ENCODE measurements at regions not wholly inside any gene's neighbourhood (a gene's known extent, or its start where the extent isn't known, plus 50 kb on each side); places are given as distances from the start of the nearest gene placed in this dataset.

DNA sequence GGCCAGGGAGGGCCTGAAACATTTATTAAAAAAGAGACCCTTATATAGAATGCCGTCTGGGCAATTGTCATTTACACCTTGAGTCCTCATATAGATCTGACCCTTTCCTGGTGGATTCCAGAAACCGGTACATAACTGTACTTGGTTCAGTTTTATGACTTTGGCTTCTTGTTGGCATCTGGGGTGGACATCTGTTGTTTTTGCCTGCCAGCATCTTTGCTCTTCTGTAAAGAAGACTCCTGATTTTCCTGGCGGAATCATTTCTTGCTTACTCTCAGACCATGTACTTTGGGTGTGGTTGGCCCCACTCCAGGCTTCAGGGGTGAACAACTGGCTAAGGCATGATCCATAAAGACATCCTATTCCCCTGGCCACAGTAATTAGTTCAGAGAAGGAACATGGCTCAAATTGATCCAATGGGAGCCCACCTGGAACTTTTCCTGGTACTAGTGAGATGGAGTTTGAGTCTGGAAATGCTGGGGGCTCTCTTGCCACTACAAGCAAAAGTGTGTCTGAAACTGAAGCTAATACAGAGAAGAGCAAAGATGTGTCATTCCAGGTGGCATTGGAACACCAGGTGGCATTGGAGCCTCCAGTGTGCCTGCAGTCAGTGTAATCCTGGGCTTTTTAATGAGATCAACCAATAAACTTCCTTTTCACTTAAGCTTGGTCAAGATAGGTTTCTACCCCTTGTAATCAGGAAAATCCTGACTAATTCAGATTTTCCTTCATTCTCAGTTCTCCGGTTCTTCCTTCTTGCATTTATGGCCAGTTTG lies 332.5 kb upstream of the CAMK1G start:
- Mint-ChIP-seq H3K4me3 (no peak overlapping the region), H3K27me3 (peaks cover 2% of the 10 kb centered on the region), H3K9me3 (no peaks in the 10 kb centered on the region), H3K27ac (no peak overlapping the region), H3K4me1 (ENCODE audit: low read depth) (no peaks in the 10 kb centered on the region), H3K36me3 (ENCODE audit: low read depth) (no peaks in the 10 kb centered on the region)
- ChIA-PET CTCF (interaction anchor here (1.2 kb wide), 1 partner anchor 313 kb away, joined by 3 read pairs; no protein-coding TSS in a partner anchor), POLR2A (no interaction called here)
- ATAC-seq, result no peak
- TF ChIP-seq, protein P1, sequence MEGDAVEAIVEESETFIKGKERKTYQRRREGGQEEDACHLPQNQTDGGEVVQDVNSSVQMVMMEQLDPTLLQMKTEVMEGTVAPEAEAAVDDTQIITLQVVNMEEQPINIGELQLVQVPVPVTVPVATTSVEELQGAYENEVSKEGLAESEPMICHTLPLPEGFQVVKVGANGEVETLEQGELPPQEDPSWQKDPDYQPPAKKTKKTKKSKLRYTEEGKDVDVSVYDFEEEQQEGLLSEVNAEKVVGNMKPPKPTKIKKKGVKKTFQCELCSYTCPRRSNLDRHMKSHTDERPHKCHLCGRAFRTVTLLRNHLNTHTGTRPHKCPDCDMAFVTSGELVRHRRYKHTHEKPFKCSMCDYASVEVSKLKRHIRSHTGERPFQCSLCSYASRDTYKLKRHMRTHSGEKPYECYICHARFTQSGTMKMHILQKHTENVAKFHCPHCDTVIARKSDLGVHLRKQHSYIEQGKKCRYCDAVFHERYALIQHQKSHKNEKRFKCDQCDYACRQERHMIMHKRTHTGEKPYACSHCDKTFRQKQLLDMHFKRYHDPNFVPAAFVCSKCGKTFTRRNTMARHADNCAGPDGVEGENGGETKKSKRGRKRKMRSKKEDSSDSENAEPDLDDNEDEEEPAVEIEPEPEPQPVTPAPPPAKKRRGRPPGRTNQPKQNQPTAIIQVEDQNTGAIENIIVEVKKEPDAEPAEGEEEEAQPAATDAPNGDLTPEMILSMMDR (IDR thresholded peaks at IDR 0.05), result no peak
- intact Hi-C loops (cut with micrococcal nuclease), result no loop called here
- DNase-seq, result no peak

DNA sequence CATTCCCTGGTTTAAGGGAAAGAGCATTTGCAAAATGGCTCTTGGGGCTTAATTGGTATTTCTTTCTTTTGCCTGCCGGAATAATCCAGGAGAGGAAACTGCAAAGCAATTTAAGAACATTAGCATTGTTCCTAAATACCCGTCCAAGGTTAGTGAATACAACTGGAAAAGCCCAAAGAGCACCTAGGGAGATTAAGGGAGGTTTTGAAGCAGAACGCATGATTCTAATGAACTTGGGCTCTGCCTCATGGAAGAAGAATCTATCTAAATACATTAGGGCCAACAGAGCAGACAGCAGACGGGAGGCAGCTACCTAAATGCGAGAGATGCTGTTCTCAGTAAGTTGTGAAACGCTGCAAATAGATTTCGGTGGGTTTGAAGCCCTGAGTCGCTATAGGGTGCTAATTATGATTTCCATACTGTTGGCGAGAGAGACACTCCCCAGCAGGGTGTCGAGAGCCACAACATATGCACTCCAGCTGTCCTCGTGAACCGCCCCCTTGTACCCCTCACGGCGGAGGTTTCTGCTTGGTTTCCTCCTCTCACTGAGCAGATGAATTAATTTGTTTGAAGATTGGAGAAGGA lies 326.7 kb upstream of the CAMK1G start:
- no peak overlapping the region for H3K4me3 Mint-ChIP-seq
- ChIA-PET CTCF (no interaction called here), POLR2A (no interaction called here)

DNA sequence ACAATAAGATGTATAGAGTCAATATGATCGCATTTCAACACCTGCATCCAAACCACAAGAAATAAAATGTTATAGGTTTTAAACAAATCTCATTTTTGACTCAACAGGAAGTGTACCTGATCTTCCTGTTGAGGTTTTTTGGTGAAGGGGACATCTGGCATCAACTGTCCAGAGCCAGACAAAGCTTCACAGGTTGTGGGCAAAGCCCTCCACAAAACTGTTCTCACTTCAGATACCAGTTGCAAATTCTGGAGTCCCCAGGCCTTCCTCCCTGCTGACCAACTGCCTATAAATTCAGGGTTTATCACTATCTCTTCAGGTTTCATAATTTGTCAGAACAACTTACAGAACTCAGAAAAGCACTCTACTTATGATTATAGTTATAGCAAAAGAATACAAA lies 326.1 kb upstream of the CAMK1G start:
- TF ChIP-seq, protein P1 (IDR thresholded peaks at IDR 0.05), result no peak
- H3K27me3 Mint-ChIP-seq, result peaks cover 3% of the 10 kb centered on the region
- intact Hi-C loops (cut with micrococcal nuclease), result no loop called here
- H3K36me3 Mint-ChIP-seq (ENCODE audit: low read depth), result no peaks in the 10 kb centered on the region
- H3K4me3 Mint-ChIP-seq, result no peak overlapping the region
- H3K9me3 Mint-ChIP-seq, result peaks cover 21% of the 10 kb centered on the region
- no peak for DNase-seq
- H3K27ac Mint-ChIP-seq, result no peak overlapping the region
- POLR2A ChIA-PET, result no interaction called here
- ATAC-seq, result no peak
- CTCF ChIA-PET, result no interaction called here
- no peaks in the 10 kb centered on the region for H3K4me1 Mint-ChIP-seq (ENCODE audit: low read depth)

More for the DNA sequence above, 326.7 kb upstream of the CAMK1G start:
- H3K27me3 Mint-ChIP-seq, result peaks cover 3% of the 10 kb centered on the region
- no peak overlapping the region for H3K27ac Mint-ChIP-seq
- peaks cover 21% of the 10 kb centered on the region for H3K9me3 Mint-ChIP-seq
- TF ChIP-seq, protein P1 (IDR thresholded peaks at IDR 0.05), result no peak
- no peak for DNase-seq
- ATAC-seq, result no peak
- intact Hi-C loops (cut with micrococcal nuclease), result no loop called here
- H3K4me1 Mint-ChIP-seq (ENCODE audit: low read depth), result no peaks in the 10 kb centered on the region
- no peaks in the 10 kb centered on the region for H3K36me3 Mint-ChIP-seq (ENCODE audit: low read depth)

DNA sequence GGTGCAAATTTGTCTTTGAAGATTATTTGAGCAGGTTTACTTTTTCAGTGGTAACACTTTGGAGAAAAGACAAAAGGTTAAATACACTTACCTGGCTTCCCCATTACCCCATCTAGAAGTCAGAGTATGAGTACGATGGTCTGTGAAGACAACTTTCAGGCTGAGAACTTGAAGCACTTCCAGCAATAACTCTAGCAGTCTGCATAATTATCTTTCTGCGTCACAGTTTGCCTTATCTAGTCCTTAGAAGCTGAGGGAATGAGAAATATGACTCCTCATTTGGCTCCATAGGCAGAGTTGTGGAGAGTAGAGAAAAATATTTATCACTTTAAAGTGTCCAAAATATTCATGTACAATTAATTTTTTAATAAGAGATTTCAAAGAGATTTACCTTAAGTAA lies 323.4 kb upstream of the CAMK1G start:
- no peak overlapping the region for H3K27ac Mint-ChIP-seq
- ChIA-PET POLR2A (no interaction called here), CTCF (interaction anchor here (1.1 to 1.4 kb wide), 2 partner anchors 12 to 111 kb away, joined by 3 to 9 read pairs; no protein-coding TSS in a partner anchor)
- no peaks in the 10 kb centered on the region for H3K4me1 Mint-ChIP-seq (ENCODE audit: low read depth)
- no peaks in the 10 kb centered on the region for H3K36me3 Mint-ChIP-seq (ENCODE audit: low read depth)
- intact Hi-C loops (cut with micrococcal nuclease), result no loop called here
- peaks cover 3% of the 10 kb centered on the region for H3K27me3 Mint-ChIP-seq
- TF ChIP-seq, protein P1 (IDR thresholded peaks at IDR 0.05), result no peak
- no peak for DNase-seq
- peaks cover 21% of the 10 kb centered on the region for H3K9me3 Mint-ChIP-seq
- no peak for ATAC-seq
- no peak overlapping the region for H3K4me3 Mint-ChIP-seq

DNA sequence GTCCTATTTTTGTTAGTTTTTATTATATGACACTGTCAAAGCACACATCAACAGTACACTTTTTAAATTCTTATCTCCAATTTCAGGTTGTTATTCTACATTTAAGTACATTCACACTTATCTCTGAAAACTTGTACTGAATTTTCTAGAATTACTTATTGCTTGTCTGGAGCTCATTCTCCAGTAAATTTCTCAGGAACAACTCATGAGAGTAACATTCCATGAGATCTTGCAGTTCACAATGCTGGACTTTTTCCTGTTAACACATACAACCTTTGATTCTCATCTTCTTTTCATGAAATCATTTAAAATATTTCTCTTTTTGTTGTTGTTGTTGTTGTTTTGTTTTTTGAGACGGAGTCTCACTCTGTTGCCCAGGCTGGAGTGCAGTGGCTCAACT lies 320.9 kb upstream of the CAMK1G start:
- Mint-ChIP-seq H3K27me3 (no peaks in the 10 kb centered on the region), H3K27ac (no peak overlapping the region), H3K4me3 (no peak overlapping the region), H3K36me3 (ENCODE audit: low read depth) (no peaks in the 10 kb centered on the region), H3K9me3 (peaks cover 12% of the 10 kb centered on the region), H3K4me1 (ENCODE audit: low read depth) (no peaks in the 10 kb centered on the region)
- DNase-seq, result no peak
- CTCF ChIA-PET, result interaction anchor here (2.6 kb wide), 1 partner anchor 14 kb away, joined by 11 read pairs; no protein-coding TSS in a partner anchor
- intact Hi-C loops (cut with micrococcal nuclease), result no loop called here
- no peak for ATAC-seq
- TF ChIP-seq, protein P1 (IDR thresholded peaks at IDR 0.05), result no peak
- POLR2A ChIA-PET, result no interaction called here
